IMR-90 (cell line): ENCODE measurements at regions not wholly inside any gene's neighbourhood (a gene's known extent, or its start where the extent isn't known, plus 50 kb on each side); places are given as distances from the start of the nearest gene placed in this dataset.

Source experiments
- ATAC-seq: fragments of 200-7000 bp; cut with Tn5 transposase; 2 replicates; pipeline ENCODE4 v1.9.1; 2020; ENCODE audit warnings: low read depth, mild to moderate bottlenecking, moderate library complexity
- BruUV-seq: library from RNA; stranded (reverse); fragments of 400-500 nt; replicated peaks from 2 replicates; lab custom pipeline; 2021; lab: Mats Ljungman, UMichigan
- CTCF ChIA-PET: fragments of 300-600 bp; formaldehyde crosslinking; extraction: SDS; loops from one replicate; lab custom pipeline; 2021; ENCODE audit warnings: antibody characterized with exemption; lab: Yijun Ruan, JAX
- POLR2A ChIA-PET: fragments of 300-600 bp; sonication (Branson Sonifier 250); formaldehyde crosslinking; loops from one replicate; lab custom pipeline; 2022; ENCODE audit warnings: antibody characterized with exemption; ENCODE audit not compliant: unreplicated experiment; lab: Charles Lee
- DNase-seq: peaks from one replicate; pipeline ENCODE4 v3.0.0; 2013
- H2AFZ ChIP-seq: replicated peaks from 2 replicates; pipeline ENCODE3; 2013; ENCODE audit warnings: low read length, mild to moderate bottlenecking; ENCODE audit not compliant: poor library complexity
- H2AK5ac ChIP-seq: 2 replicates; pipeline ENCODE4 v1.6.1; 2013; ENCODE audit warnings: low read depth, low read length, inconsistent platforms
- H2AK9ac ChIP-seq: replicated peaks from 2 replicates; pipeline ENCODE3; 2013; ENCODE audit warnings: mild to moderate bottlenecking, low read depth, low read length, moderate library complexity; ENCODE audit not compliant: poor library complexity
- H2BK120ac ChIP-seq: 2 replicates; pipeline ENCODE4 v1.6.1; 2013; ENCODE audit warnings: low read depth, low read length, inconsistent platforms
- H2BK15ac ChIP-seq: 3 replicates; pipeline ENCODE4 v1.6.1; 2013; ENCODE audit warnings: low read depth, low read length, inconsistent platforms
- H2BK20ac ChIP-seq: 2 replicates; pipeline ENCODE4 v1.6.1; 2013; ENCODE audit warnings: low read depth, mild to moderate bottlenecking, inconsistent platforms, low read length, moderate library complexity
- H2BK5ac ChIP-seq: 2 replicates; pipeline ENCODE4 v1.6.1; 2013; ENCODE audit warnings: mild to moderate bottlenecking, low read depth, low read length, inconsistent platforms; ENCODE audit not compliant: poor library complexity, severe bottlenecking
- H3K14ac ChIP-seq: replicated peaks from 2 replicates; pipeline ENCODE4 v1.6.1; 2013; ENCODE audit warnings: low read depth, low read length, inconsistent platforms
- H3K18ac ChIP-seq: 2 replicates; pipeline ENCODE4 v1.6.1; 2013; ENCODE audit warnings: low read depth, low read length, control low read depth
- H3K23ac ChIP-seq: 2 replicates; pipeline ENCODE4 v1.6.1; 2013; ENCODE audit warnings: low read depth, low read length, inconsistent platforms
- H3K27ac ChIP-seq: 2 replicates; pipeline ENCODE4 v1.5.1; 2013; ENCODE audit warnings: mild to moderate bottlenecking, control low read depth, low read length; ENCODE audit not compliant: insufficient read depth
- H3K27me3 ChIP-seq: 2 replicates; pipeline ENCODE4 v1.6.1; 2013; ENCODE audit warnings: low read length; ENCODE audit not compliant: control insufficient read depth, insufficient read depth
- H3K36me3 ChIP-seq: 2 replicates; pipeline ENCODE4 v1.6.1; 2013; ENCODE audit warnings: low read length, mixed read lengths; ENCODE audit not compliant: control insufficient read depth, insufficient read depth
- H3K4ac ChIP-seq: 2 replicates; pipeline ENCODE4 v1.6.1; 2013; ENCODE audit warnings: low read depth, low read length, inconsistent platforms
- H3K4me1 ChIP-seq: 2 replicates; pipeline ENCODE4 v1.6.1; 2013; ENCODE audit warnings: low read length, mixed read lengths; ENCODE audit not compliant: control insufficient read depth, insufficient read depth
- H3K4me2 ChIP-seq: 2 replicates; pipeline ENCODE4 v1.6.1; 2013; ENCODE audit warnings: low read depth, mild to moderate bottlenecking, control low read depth, low read length, moderate library complexity
- H3K4me3 ChIP-seq: 2 replicates; pipeline ENCODE4 v1.5.1; 2013; ENCODE audit warnings: low read depth, mild to moderate bottlenecking, control low read depth, low read length, moderate library complexity; ENCODE audit not compliant: insufficient read depth
- H3K56ac ChIP-seq: 2 replicates; pipeline ENCODE4 v1.6.1; 2013; ENCODE audit warnings: low read length, inconsistent platforms; ENCODE audit not compliant: insufficient read depth; ENCODE audit errors: extremely low read depth
- H3K79me1 ChIP-seq, 2 experiments: 2 replicates each; pipeline ENCODE4 v1.6.1; 2013; ENCODE audit warnings: low read length in 2 of 2, inconsistent platforms in 1 of 2, low read depth in 1 of 2
- H3K9ac ChIP-seq: 2 replicates; pipeline ENCODE4 v1.6.1; 2013; ENCODE audit warnings: low read depth, low read length, control low read depth
- H3K9me1 ChIP-seq: 2 replicates; pipeline ENCODE4 v1.6.1; 2013; ENCODE audit warnings: low read length, inconsistent platforms; ENCODE audit not compliant: insufficient read depth
- H3K9me3 ChIP-seq: 2 replicates; pipeline ENCODE4 v1.6.1; 2013; ENCODE audit warnings: low read length; ENCODE audit not compliant: control insufficient read depth, insufficient read depth
- H4K20me1 ChIP-seq: 2 replicates; pipeline ENCODE4 v1.6.1; 2013; ENCODE audit warnings: low read length, inconsistent platforms; ENCODE audit not compliant: insufficient read depth
- H4K5ac ChIP-seq: 2 replicates; pipeline ENCODE4 v1.6.1; 2013; ENCODE audit warnings: mild to moderate bottlenecking, low read depth, low read length, control low read depth
- H4K8ac ChIP-seq, 2 experiments: 2 replicates each; pipeline ENCODE4 v1.6.1; 2013; ENCODE audit warnings: low read depth in 2 of 2, low read length in 2 of 2, control low read depth in 1 of 2, inconsistent platforms in 1 of 2
- H4K91ac ChIP-seq: 2 replicates; pipeline ENCODE4 v1.6.1; 2013; ENCODE audit warnings: low read depth, low read length, inconsistent platforms; ENCODE audit not compliant: insufficient read depth
- FOS ChIP-seq: fragments of 150-350 bp; IDR thresholded peaks from 2 replicates; pipeline ENCODE4 v1.6.1; 2016; ENCODE audit warnings: low read depth, low read length
- SMC3 ChIP-seq: fragments of 150-350 bp; IDR thresholded peaks from 2 replicates; pipeline ENCODE4 v1.6.1; 2016; ENCODE audit warnings: low read depth, mild to moderate bottlenecking, antibody characterized with exemption, low read length, moderate library complexity
- WGBS, 2 experiments: methylation state at CpG; one replicate each; pipeline versions ENCODE4 v1.1.5 to v1.1.7; 2013; ENCODE audit warnings: missing lambda C conversion rate in 2 of 2; ENCODE audit not compliant: insufficient read length in 1 of 2; ENCODE audit errors: extremely low coverage in 2 of 2; 5-methylcytosine and 5-hydroxymethylcytosine counted together
- dilution Hi-C: fragments of 300-500 bp; cut with HindIII; formaldehyde crosslinking; loops from one replicate; pipeline ENCODE4 v1.14.3; 2018; ENCODE audit warnings: low sequenced_read_pairs; ENCODE audit not compliant: unreplicated experiment
- in situ Hi-C: fragments of 300-500 bp; cut with MboI; formaldehyde crosslinking; loops from 3 replicates; pipeline ENCODE4 v1.14.3; 2019; ENCODE audit warnings: low sequenced_read_pairs, inconsistent platforms, mixed read lengths
- intact Hi-C: fragments of 100-400 bp; cut with micrococcal nuclease; formaldehyde crosslinking; loops from 2 replicates; pipeline ENCODE4 v1.10.0; 2022
- TF ChIP-seq, protein P1 (sequence below): conservative IDR thresholded peaks from 2 replicates; pipeline ENCODE4 v1.5.1; 2012; ENCODE audit warnings: mild to moderate bottlenecking, low read depth, low read length, improper control_type of control experiment

DNA sequence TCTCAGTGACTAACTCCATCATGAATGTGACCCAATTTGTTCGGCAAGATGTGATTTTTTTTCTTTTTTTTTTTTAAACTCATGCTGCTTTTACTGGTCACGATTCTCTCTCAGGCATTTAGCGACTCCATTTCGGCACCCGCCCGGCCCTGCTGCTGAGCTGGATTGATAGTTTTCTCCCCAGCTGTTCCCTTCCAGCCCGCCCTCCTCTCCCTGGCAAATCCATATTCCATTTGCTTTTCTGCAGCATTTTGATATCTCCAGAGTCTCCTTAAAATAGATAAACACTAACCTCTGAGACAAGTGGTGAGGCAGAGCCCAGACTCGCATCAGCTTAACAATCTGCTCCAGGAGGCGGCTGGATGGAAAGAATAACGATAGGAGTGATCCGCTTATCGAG is 55.5 kb upstream of the KATNAL1 start:
- H3K4me2 ChIP-seq = no peak overlapping the region
- H3K9me3 ChIP-seq = no peaks in the 10 kb centered on the region
- H3K14ac ChIP-seq = 0 out of 2 replicates have a peak overlapping the region, but pooled peaks have one; percentile 14
- no peak overlapping the region for H2AFZ ChIP-seq
- ATAC-seq (no peak), DNase-seq (no peak)
- no peak overlapping the region for H2AK5ac ChIP-seq
- no peak overlapping the region for H2BK120ac ChIP-seq
- H2AK9ac ChIP-seq = no peak overlapping the region
- H3K4me1 ChIP-seq = peaks cover 16% of the 10 kb centered on the region
- no peak overlapping the region for H3K4me3 ChIP-seq
- no TSS peak for BruUV-seq
- H2BK15ac ChIP-seq = peak overlapping the region; percentile 34; the same call in 1 of the 3 replicates
- peaks cover 4% of the 10 kb centered on the region for H3K9me1 ChIP-seq
- ChIA-PET CTCF (interaction anchor here (1.0 to 1.5 kb wide), 2 partner anchors 16 to 662 kb away, joined by 3 read pairs; no protein-coding TSS in a partner anchor), POLR2A (no interaction called here)
- H3K27me3 ChIP-seq = no peaks in the 10 kb centered on the region
- no peak overlapping the region; the same call in 1 of the 2 replicates for H3K4ac ChIP-seq
- H3K9ac ChIP-seq = no peak overlapping the region
- TF ChIP-seq FOS (no peak), SMC3 (no peak)
- TF ChIP-seq, protein P1, sequence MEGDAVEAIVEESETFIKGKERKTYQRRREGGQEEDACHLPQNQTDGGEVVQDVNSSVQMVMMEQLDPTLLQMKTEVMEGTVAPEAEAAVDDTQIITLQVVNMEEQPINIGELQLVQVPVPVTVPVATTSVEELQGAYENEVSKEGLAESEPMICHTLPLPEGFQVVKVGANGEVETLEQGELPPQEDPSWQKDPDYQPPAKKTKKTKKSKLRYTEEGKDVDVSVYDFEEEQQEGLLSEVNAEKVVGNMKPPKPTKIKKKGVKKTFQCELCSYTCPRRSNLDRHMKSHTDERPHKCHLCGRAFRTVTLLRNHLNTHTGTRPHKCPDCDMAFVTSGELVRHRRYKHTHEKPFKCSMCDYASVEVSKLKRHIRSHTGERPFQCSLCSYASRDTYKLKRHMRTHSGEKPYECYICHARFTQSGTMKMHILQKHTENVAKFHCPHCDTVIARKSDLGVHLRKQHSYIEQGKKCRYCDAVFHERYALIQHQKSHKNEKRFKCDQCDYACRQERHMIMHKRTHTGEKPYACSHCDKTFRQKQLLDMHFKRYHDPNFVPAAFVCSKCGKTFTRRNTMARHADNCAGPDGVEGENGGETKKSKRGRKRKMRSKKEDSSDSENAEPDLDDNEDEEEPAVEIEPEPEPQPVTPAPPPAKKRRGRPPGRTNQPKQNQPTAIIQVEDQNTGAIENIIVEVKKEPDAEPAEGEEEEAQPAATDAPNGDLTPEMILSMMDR = no peak
- dilution Hi-C loops = no loop called here
- H3K18ac ChIP-seq = no peak overlapping the region
- H4K91ac ChIP-seq = no peak overlapping the region
- no peak overlapping the region for H4K5ac ChIP-seq
- H4K20me1 ChIP-seq = no peaks in the 10 kb centered on the region
- peak overlapping the region; percentile 11; the same call in 1 of the 2 replicates for H2BK20ac ChIP-seq
- H4K8ac ChIP-seq = no peak overlapping the region
- no peak overlapping the region for H3K56ac ChIP-seq
- in situ Hi-C loops = no loop called here
- no peak overlapping the region for H3K23ac ChIP-seq
- 85% methylated on average over 7 of the region's 12 CpGs; no CpG with 5 or more reads in 1 of the 2 experiments for WGBS, 2 experiments
- no peak overlapping the region for H3K27ac ChIP-seq
- no peaks in the 10 kb centered on the region for H3K79me1 ChIP-seq
- H3K36me3 ChIP-seq = no peaks in the 10 kb centered on the region
- intact Hi-C loops = no loop called here
- H2BK5ac ChIP-seq = no peak overlapping the region
